MCF 10A (cell line): ENCODE measurements at regions not wholly inside any gene's neighbourhood (a gene's known extent, or its start where the extent isn't known, plus 50 kb on each side); places are given as distances from the start of the nearest gene placed in this dataset.

Experiments
- BruUV-seq: library from RNA; stranded (reverse); fragments of 400-500 nt; replicated peaks from 2 replicates; lab custom pipeline; 2021; lab: Mats Ljungman, UMichigan
- CTCF ChIA-PET: fragments of 300-600 bp; sonication (Branson Sonifier 250); formaldehyde crosslinking; extraction: SDS; loops from one replicate; lab custom pipeline; 2021; ENCODE audit warnings: antibody characterized with exemption, inconsistent platforms; lab: Yijun Ruan, JAX
- POLR2A ChIA-PET: fragments of 300-600, 350-650 bp; sonication (Branson Sonifier 250); formaldehyde crosslinking; extraction: SDS; loops from one replicate; lab custom pipeline; 2020; ENCODE audit warnings: antibody characterized with exemption, inconsistent platforms; lab: Yijun Ruan, JAX
- DNase-seq: peaks from one replicate; pipeline ENCODE4 v3.0.0-alpha.2; 2018; ENCODE audit not compliant: unreplicated experiment
- H3K27ac Mint-ChIP-seq: one replicate; pipeline ENCODE4 v1.8.0; 2022; ENCODE audit warnings: mild to moderate bottlenecking, low read depth, mixed read lengths; ENCODE audit not compliant: unreplicated experiment
- H3K27me3 Mint-ChIP-seq: one replicate; pipeline ENCODE4 v1.8.0; 2022; ENCODE audit warnings: mixed read lengths; ENCODE audit not compliant: insufficient read depth, unreplicated experiment
- H3K36me3 Mint-ChIP-seq: one replicate; pipeline ENCODE4 v1.8.0; 2022; ENCODE audit warnings: mild to moderate bottlenecking, moderate library complexity, mixed read lengths; ENCODE audit not compliant: insufficient read depth, unreplicated experiment
- H3K4me1 Mint-ChIP-seq: one replicate; pipeline ENCODE4 v1.8.0; 2022; ENCODE audit warnings: mixed read lengths; ENCODE audit not compliant: insufficient read depth, unreplicated experiment
- H3K4me3 Mint-ChIP-seq: one replicate; pipeline ENCODE4 v1.8.0; 2022; ENCODE audit warnings: mild to moderate bottlenecking, moderate library complexity, mixed read lengths; ENCODE audit not compliant: unreplicated experiment
- H3K9me3 Mint-ChIP-seq: one replicate; pipeline ENCODE4 v1.8.0; 2022; ENCODE audit warnings: mixed read lengths; ENCODE audit not compliant: unreplicated experiment
- intact Hi-C: fragments of 100-400 bp; cut with micrococcal nuclease; formaldehyde crosslinking; loops from 2 replicates; pipeline ENCODE4 v1.14.1; 2022
- TF ChIP-seq, protein P1 (sequence below): fragments of 200-600 bp; IDR thresholded peaks from one replicate; pipeline ENCODE4 v1.8.0; 2022; ENCODE audit warnings: antibody characterized with exemption, mild to moderate bottlenecking; ENCODE audit not compliant: unreplicated experiment

DNA sequence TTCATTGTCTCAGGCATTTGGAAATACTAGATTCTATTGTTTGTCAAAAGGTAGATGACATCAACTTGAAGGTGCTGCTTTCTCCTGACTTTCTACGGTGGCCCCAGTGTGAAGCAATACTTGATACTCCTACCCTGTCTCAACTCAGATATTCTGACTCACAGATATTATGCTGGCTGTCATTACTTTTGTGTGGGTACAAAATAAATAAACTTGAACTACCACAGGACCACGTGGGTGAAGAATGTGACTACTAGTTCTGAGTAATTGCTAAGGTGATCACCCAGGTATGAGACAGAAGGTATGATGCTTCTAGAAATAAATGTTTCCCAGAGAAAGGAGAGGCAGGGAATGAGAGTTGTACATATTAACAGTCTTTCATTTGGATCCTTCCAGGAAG lies 275.3 kb upstream of the SPOCK3 start:
- H3K4me1 Mint-ChIP-seq = peaks cover 10% of the 10 kb centered on the region
- H3K4me3 Mint-ChIP-seq = no peak overlapping the region
- H3K36me3 Mint-ChIP-seq = no peaks in the 10 kb centered on the region
- ChIA-PET POLR2A (no interaction called here), CTCF (no interaction called here)
- peak; percentile 46 for DNase-seq
- H3K27me3 Mint-ChIP-seq = no peaks in the 10 kb centered on the region
- no peak overlapping the region for H3K27ac Mint-ChIP-seq
- intact Hi-C loops = no loop called here
- H3K9me3 Mint-ChIP-seq = peaks cover 7% of the 10 kb centered on the region
- BruUV-seq = no TSS peak
- TF ChIP-seq, protein P1, sequence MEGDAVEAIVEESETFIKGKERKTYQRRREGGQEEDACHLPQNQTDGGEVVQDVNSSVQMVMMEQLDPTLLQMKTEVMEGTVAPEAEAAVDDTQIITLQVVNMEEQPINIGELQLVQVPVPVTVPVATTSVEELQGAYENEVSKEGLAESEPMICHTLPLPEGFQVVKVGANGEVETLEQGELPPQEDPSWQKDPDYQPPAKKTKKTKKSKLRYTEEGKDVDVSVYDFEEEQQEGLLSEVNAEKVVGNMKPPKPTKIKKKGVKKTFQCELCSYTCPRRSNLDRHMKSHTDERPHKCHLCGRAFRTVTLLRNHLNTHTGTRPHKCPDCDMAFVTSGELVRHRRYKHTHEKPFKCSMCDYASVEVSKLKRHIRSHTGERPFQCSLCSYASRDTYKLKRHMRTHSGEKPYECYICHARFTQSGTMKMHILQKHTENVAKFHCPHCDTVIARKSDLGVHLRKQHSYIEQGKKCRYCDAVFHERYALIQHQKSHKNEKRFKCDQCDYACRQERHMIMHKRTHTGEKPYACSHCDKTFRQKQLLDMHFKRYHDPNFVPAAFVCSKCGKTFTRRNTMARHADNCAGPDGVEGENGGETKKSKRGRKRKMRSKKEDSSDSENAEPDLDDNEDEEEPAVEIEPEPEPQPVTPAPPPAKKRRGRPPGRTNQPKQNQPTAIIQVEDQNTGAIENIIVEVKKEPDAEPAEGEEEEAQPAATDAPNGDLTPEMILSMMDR = no peak

DNA sequence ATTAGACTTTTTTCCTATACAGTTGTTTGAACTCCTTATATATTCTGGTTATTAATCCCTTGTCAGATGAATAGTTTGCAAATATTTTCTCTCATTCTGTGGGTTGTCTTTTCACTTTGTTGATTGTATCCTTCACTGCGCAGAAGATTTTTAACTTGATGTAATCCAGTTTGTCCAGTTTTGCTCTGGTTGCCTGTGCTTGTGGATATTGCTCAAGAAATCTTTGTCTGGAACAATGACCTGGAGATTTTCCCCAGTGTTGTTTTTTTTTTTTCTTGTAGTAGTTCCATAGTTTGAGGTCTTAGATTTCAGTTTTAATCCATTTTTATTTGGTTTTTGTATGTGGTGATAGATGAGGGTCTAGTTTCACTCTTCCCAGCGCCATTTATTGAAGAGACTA lies 289.8 kb upstream of the SPOCK3 start:
- Mint-ChIP-seq H3K9me3 (no peaks in the 10 kb centered on the region), H3K27ac (no peak overlapping the region), H3K4me3 (no peak overlapping the region), H3K4me1 (no peaks in the 10 kb centered on the region), H3K27me3 (no peaks in the 10 kb centered on the region), H3K36me3 (no peaks in the 10 kb centered on the region)
- BruUV-seq = no TSS peak
- intact Hi-C loops = no loop called here
- POLR2A ChIA-PET = no interaction called here
- no peak for DNase-seq
- CTCF ChIA-PET = interaction anchor here (0.6 kb wide), 1 partner anchor 929 kb away, joined by 3 read pairs; no protein-coding TSS in a partner anchor
- TF ChIP-seq, protein P1 = no peak

DNA sequence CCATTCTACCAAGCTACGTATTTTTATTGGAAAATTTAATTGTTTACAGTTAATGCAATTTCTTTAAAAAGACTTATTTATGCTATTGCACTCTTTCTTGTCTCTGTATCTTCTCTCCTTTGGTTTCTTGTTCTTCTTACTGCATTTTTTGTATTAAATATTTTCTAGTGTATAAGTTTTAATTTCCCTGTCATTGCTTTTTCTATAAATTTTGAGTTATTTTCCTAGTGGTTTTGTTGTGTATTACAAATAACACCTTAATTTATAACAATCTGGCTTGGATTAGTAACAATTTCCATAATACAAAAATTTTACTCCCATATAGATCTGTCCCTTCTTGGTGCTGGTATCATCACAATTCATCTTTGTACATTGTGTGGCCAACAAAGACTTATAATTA lies 303.5 kb upstream of the SPOCK3 start:
- Mint-ChIP-seq H3K36me3 (no peaks in the 10 kb centered on the region), H3K27me3 (no peaks in the 10 kb centered on the region), H3K9me3 (peaks cover 7% of the 10 kb centered on the region), H3K4me1 (no peaks in the 10 kb centered on the region), H3K27ac (no peak overlapping the region), H3K4me3 (no peak overlapping the region)
- ChIA-PET POLR2A (no interaction called here), CTCF (no interaction called here)
- TF ChIP-seq, protein P1 = no peak
- intact Hi-C loops = no loop called here
- DNase-seq = no peak
- no TSS peak for BruUV-seq

DNA sequence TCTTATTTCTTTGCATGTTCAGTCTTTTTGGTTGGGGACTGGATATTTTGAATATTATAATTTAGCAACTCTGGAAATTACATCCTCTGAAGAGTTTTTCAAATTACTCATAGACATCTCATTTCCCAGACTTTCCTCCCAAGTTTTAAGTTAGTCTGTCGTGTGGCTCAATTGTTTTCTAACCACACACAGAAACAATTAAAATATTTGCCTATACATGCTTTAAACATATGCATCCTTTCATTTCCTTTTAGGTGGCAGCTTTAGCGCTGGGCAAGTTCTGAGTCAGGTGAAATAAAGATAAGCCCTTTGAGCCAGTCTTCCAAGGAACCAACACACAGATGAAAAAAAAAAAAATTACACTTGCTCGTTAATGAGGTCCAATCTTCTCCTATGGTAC lies 307.0 kb upstream of the SPOCK3 start:
- ChIA-PET POLR2A (interaction anchor here (0.6 to 0.7 kb wide), 2 partner anchors 10 to 21 kb away, joined by 3 read pairs; no protein-coding TSS in a partner anchor), CTCF (no interaction called here)
- intact Hi-C loops = no loop called here
- no TSS peak for BruUV-seq
- no peak overlapping the region for H3K4me3 Mint-ChIP-seq
- H3K27ac Mint-ChIP-seq = no peak overlapping the region
- TF ChIP-seq, protein P1 = no peak
- no peaks in the 10 kb centered on the region for H3K36me3 Mint-ChIP-seq
- H3K27me3 Mint-ChIP-seq = no peaks in the 10 kb centered on the region
- DNase-seq = no peak
- H3K9me3 Mint-ChIP-seq = peaks cover 7% of the 10 kb centered on the region
- H3K4me1 Mint-ChIP-seq = no peaks in the 10 kb centered on the region
